Uterus (tissue), 3 donors: ENCODE measurements at regions not wholly inside any gene's neighbourhood (a gene's known extent, or its start where the extent isn't known, plus 50 kb on each side); places are given as distances from the start of the nearest gene placed in this dataset.

ENCODE experiments used
- DNase-seq, 2 donors: peaks; one replicate each; pipeline ENCODE4 v3.0.0-alpha.2; 2019 to 2020
- H3K27ac ChIP-seq, 2 donors: fragments of 200-600 bp; sonication (generic); 1 replicate in 1 of 2; 2 replicates in 1 of 2; pipeline ENCODE4 v1.5.1; 2016 to 2018
- H3K27me3 ChIP-seq, 2 donors: fragments of 200-600 bp; sonication (generic); one replicate each; pipeline ENCODE4 v1.5.1; 2018 to 2019; ENCODE audit warnings: control low read depth in 1 of 2
- H3K36me3 ChIP-seq, 2 donors: fragments of 200-600 bp; sonication (generic); one replicate each; pipeline ENCODE4 v1.5.1; 2019; ENCODE audit warnings: control low read depth in 1 of 2
- H3K4me1 ChIP-seq, 2 donors: fragments of 200-600 bp; sonication (generic); one replicate each; pipeline ENCODE4 v1.5.1; 2018 to 2019; ENCODE audit warnings: control low read depth in 1 of 2
- H3K4me3 ChIP-seq, 2 donors: fragments of 200-600 bp; sonication (generic); 1 replicate in 1 of 2; 2 replicates in 1 of 2; pipeline ENCODE4 v1.5.1; 2018 to 2019; ENCODE audit warnings: mild to moderate bottlenecking in 1 of 2
- H3K9me3 ChIP-seq, 2 donors: fragments of 200-600 bp; sonication (generic); one replicate each; pipeline ENCODE4 v1.5.1; 2019; ENCODE audit warnings: control low read depth in 1 of 2
- CTCF ChIP-seq, 4 experiments: fragments of 200-600 bp in 2 of 4; fragments of 450-650 bp in 2 of 4; sonication (generic) in 2 of 4; IDR thresholded peaks; one replicate each; pipeline ENCODE4 v1.5.1; 2016 to 2019; ENCODE audit warnings: antibody characterized with exemption in 4 of 4, mild to moderate bottlenecking in 2 of 4, moderate library complexity in 1 of 4
- POLR2A ChIP-seq, 2 donors: fragments of 450-650 bp; IDR thresholded peaks; one replicate each; pipeline ENCODE4 v1.6.1; 2016; ENCODE audit warnings: antibody characterized with exemption in 2 of 2, mild to moderate bottlenecking in 1 of 2, moderate library complexity in 1 of 2
- intact Hi-C: fragments of 100-400 bp; cut with DNase I; formaldehyde crosslinking; loops from one replicate; pipeline ENCODE4 v1.15.1; 2023; ENCODE audit warnings: low total_unique reads
- donor health status: DM: yes; HTN: yes; CAD: no.

GRCh38 chr3:186456731-186457191 is 87.4 kb downstream of the CRYGS start:
- Histone ChIP-seq H3K27me3 (no peaks in the 10 kb centered on the region), H3K4me1 (no peaks in the 10 kb centered on the region), H3K27ac (no peak overlapping the region), H3K9me3 (no peaks in the 10 kb centered on the region), H3K36me3 (no peaks in the 10 kb centered on the region), H3K4me3 (no peak overlapping the region)
- TF ChIP-seq CTCF (IDR thresholded peaks at IDR 0.05): no peak
- TF ChIP-seq POLR2A (IDR thresholded peaks at IDR 0.05): no peak
- intact Hi-C loops: no loop called here
- DNase-seq: no peak

GRCh38 chr3:186454881-186455703 is 89.1 kb downstream of the CRYGS start:
- H3K9me3 ChIP-seq: no peaks in the 10 kb centered on the region

GRCh38 chr3:186453531-186453930 is 90.6 kb downstream of the CRYGS start:
- no peaks in the 10 kb centered on the region for H3K9me3 ChIP-seq
- no peaks in the 10 kb centered on the region for H3K4me1 ChIP-seq
- intact Hi-C loops: no loop called here
- H3K36me3 ChIP-seq: no peaks in the 10 kb centered on the region
- TF ChIP-seq CTCF (IDR thresholded peaks at IDR 0.05): no peak
- no peak for TF ChIP-seq POLR2A (IDR thresholded peaks at IDR 0.05)
- H3K27ac ChIP-seq: no peak overlapping the region
- no peaks in the 10 kb centered on the region for H3K27me3 ChIP-seq
- no peak overlapping the region for H3K4me3 ChIP-seq
- DNase-seq: no peak

More at GRCh38 chr3:186454881-186455703, 89.1 kb downstream of the CRYGS start:
- intact Hi-C loops: no loop called here
- no peaks in the 10 kb centered on the region for H3K36me3 ChIP-seq
- H3K4me1 ChIP-seq: no peaks in the 10 kb centered on the region
- no peak for DNase-seq
- TF ChIP-seq CTCF (IDR thresholded peaks at IDR 0.05) (no peak), POLR2A (IDR thresholded peaks at IDR 0.05) (no peak)
- H3K27ac ChIP-seq: no peak overlapping the region
- no peaks in the 10 kb centered on the region for H3K27me3 ChIP-seq
- H3K4me3 ChIP-seq: no peak overlapping the region

GRCh38 chr3:186452517-186452916 is 90.5 kb upstream of the DGKG start:
- H3K9me3 ChIP-seq: no peaks in the 10 kb centered on the region
- intact Hi-C loops: no loop called here
- H3K36me3 ChIP-seq: no peaks in the 10 kb centered on the region
- H3K27ac ChIP-seq: no peak overlapping the region
- H3K4me1 ChIP-seq: no peaks in the 10 kb centered on the region
- no peaks in the 10 kb centered on the region for H3K27me3 ChIP-seq
- TF ChIP-seq CTCF (IDR thresholded peaks at IDR 0.05) (no peak), POLR2A (IDR thresholded peaks at IDR 0.05) (no peak)
- no peak for DNase-seq
- no peak overlapping the region for H3K4me3 ChIP-seq

- no peak for DNase-seq
- TF ChIP-seq POLR2A (IDR thresholded peaks at IDR 0.05) (no peak), CTCF (IDR thresholded peaks at IDR 0.05) (no peak)
- intact Hi-C loops: no loop called here
- Histone ChIP-seq H3K27me3 (no peaks in the 10 kb centered on the region), H3K27ac (no peak overlapping the region), H3K4me3 (no peak overlapping the region), H3K4me1 (no peaks in the 10 kb centered on the region), H3K36me3 (no peaks in the 10 kb centered on the region), H3K9me3 (no peaks in the 10 kb centered on the region)
Observed at GRCh38 chr3:186451371-186451770, 89.3 kb upstream of the DGKG start.
